Myocyte (in vitro differentiated cells): ENCODE measurements at regions not wholly inside any gene's neighbourhood (a gene's known extent, or its start where the extent isn't known, plus 50 kb on each side); places are given as distances from the start of the nearest gene placed in this dataset.
"Not testable (repeated sequence)": the region's sequence is repeated elsewhere in the genome, so short reads cannot be mapped to it uniquely, and the experiment has no call there.

ENCODE experiments used
- DNase-seq: peaks from one replicate; pipeline ENCODE4 v3.0.0-alpha.2; 2012; ENCODE audit warnings: low read depth

DNA sequence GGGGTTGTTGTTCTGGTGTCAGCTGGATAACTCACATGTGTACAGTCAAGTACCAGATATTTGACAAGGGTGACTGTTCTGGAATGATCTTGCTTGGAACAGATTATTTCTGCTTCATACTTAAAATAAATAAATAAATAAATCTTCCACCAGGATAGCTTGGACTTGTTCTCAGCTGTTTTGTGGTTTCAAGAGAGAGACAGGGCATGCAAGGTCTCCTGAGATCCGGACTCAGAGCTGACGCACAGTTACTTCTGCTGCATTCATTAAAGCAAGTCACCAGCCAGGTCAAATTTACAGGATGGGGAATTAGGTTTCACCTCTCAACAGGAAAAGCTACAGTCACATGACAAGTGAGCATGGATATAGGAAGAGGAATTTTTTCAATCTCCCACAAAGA lies 285.0 kb upstream of the SPTLC3 start:
- DNase-seq, result peak; percentile 10

DNA sequence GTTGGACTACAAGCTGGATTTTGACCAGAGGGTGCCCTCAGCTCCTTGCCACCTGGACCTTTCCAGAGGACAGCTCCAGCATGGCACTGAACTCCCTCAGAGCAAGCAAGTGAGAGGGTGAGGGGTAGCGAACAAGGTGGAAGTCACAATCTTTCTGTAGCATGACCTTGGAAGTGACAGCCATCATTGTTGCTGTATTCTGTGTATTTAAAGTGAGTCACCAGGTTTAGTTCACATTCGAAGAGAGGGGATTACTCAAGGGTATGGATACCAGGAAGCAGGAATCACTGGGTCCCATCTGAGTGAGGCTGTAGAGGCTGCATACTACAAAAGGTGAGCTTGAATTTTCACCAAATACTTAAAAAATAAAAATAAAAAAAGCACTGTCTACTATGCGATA lies 280.0 kb upstream of the SPTLC3 start:
- no peak for DNase-seq

DNA sequence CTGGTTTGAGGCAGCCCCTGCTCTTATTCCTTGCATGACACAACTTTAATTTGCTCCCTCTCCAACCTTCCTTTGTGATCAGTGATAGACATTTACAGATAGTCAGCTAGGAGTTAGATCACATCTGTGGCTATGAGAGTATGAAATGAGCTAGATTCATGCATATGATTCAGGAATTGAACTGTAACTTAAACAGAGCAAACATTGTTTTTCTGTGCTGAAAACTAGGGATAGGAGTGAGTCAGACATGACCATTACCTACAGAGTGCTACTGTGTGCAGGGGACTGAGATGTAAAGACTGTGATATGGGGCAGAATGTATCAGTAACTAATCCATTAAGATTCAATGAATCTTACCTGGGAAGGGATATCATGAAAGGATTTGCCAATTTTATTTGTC lies 279.4 kb upstream of the SPTLC3 start:
- DNase-seq, result no peak

DNA sequence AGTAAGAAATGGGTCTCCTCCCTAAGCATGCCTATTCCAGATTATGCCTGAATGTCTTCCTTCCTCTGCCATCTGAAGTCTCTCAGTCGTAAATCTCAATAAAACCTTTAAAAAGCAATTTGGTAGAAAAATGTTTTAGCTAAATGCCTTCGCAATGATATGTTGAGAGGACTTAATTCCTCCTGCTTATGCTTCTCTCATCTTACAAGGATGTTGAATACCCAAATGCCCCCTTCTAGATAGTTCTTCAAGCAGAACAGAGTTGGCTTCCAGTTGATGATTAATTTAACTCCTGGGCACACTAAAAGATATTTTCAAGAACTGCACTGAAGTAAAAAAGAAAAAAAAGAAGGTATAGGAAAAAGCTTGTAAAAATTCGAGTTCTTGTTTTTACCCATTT lies 275.0 kb upstream of the SPTLC3 start:
- no peak for DNase-seq

DNA sequence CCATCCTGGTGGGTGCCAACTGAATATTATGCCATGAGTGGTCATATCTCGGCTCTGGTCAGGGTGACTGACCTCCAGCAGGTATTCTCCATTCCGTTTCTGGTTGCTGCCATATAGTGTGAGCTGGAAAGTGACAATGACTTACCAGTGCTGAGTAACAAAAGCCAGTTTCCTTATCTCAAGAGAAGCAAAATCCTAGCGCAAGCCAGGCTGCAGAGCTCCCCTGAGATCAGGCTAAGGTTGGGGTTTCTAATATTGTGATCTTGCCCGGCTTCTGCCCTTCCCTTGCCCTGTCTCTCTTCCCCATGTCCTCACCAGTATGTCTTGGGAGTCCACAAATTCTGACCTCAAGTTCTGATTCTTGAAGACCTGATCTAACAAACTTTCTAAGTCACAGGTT lies 271.3 kb upstream of the SPTLC3 start:
- no peak for DNase-seq

DNA sequence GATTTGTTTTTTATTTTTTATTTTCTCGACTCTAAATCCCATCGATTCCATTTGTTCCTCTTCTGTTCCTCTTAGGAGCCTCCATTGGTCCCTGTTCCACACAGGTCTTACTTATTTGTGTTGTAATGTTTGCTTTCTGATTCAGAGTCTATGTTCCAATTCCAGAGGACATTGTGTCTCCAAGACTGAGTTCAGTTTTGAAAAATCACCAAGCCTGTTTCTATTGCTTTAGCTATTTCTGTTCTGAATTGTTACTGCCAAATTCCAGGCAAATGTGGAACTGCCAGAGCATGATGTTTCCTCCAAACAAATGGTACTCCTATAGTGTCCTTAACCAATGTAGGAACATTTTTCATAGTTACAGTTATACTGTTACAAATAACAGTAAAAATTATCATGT lies 270.9 kb upstream of the SPTLC3 start:
- no peak for DNase-seq

DNA sequence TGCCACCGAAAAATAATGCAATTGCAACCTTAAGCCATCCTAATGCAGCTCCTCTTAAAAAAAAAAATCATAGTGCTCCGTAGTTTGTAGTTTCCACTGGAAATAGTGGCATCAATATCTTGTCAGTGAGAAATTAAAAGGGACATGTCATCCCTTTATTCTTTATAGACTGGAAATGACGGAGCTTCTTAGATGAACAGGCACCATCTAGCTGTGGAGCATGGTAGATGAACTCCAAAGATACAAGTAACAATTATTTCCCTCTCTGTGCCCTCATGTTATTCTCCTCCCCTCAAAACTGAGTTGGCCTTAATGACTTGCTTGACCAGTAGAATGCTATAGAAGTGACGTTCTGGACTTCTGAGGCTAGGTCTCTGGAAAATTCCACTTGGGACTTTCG lies 268.1 kb upstream of the SPTLC3 start:
- DNase-seq, result no peak

DNA sequence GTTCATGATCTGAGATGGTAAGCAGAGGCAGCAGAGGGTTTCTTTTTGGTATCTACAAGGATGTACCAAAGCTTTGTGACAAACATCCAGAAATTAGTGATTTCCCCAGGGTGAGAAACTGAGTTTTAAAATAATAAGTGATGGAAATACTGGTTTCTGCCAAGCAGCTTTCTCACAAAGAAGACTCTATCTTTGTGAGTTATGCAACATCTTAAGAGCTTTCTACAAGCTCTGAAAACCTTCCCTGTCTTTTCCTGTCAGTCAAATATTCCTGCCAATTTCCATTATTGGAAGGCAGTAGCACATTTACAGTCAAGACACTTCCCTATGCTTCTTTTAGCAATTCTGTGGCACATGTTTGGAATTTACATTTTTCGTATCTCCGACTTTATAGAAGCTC lies 264.7 kb upstream of the SPTLC3 start:
- DNase-seq, result no peak

DNA sequence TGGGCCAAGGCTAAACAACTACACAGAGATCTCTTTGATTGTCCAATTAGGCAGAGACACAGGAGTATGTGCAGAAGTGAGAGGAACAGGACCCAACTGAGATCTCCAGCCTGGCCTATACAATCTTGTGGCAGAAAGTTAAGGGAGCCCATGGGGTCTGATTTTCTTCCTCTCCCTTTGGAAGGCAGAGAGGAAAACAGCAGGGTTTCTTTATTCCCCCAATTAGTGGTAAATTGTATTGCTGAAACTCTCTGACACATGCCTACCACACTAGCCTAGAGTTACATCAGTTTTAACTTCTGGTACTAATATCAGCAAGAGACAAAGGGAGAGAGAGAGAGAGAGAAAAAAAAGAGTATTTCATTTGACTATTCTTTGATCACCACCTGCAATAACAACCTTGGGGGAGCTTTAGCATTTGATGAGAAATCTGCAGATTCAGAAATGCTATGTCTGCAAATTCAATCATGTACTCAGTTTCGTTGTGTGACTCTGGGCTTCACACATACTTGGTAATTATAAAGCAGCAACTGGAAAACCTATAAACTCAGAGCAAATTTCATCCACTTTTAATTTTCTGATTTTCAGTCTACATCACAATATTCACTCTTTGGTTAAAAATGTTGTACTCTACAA lies 260.3 kb upstream of the SPTLC3 start:
- DNase-seq, result no peak

DNA sequence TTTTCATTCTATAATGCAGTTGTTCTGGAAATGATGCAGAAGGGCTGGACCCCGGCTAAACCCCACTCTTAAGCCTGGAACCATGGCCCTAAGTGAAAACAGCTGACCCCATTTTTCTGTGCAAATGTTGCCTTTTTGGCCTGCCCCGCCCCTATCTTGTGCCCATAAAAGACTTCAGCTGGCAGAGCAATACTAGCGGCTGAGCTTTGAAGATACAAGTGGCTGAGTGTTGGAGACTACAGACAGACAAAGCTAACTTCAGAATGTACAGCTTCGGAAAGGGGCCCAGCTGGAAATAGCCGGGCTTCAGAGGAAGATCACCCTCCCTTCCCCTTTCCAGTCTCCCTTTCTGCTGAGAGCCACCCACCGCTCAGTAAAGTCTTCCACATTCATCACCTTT lies 258.6 kb upstream of the SPTLC3 start:
- DNase-seq, result no peak

DNA sequence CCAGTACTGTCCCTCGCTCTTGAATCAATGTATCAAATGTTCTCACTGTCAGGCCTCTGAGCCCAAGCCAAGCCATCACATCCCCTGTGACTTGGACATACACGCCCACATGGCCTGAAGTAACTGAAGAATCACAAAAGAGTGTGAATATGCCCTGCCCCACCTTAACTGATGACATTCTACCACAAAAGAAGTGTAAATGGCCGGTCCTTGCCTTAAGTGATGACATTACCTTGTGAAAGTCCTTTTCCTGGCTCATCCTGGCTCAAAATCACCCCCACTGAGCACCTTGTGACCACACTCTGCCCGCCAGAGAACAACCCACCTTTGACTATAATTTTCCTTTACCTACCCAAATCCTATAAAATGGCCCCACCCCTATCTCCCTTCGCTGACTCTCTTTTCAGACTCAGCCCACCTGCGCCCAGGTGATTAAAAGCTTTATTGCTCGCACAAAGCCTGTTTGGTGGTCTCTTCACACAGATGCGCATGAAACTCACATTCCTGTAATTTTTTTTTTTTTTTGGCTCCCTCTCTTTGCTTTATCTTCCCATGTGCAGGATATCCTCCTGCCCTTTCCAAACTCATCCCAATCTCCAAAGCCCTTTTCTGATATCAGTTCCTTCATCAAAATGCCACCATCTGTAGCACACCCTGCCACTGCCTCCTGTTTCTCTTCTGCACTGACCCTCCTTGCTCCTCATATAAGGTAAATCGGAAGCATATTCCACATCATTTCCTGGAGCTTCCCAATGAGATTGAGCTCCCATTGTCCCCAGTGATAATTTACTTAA lies 255.7 kb upstream of the SPTLC3 start:
- not testable (repeated sequence) for DNase-seq

DNA sequence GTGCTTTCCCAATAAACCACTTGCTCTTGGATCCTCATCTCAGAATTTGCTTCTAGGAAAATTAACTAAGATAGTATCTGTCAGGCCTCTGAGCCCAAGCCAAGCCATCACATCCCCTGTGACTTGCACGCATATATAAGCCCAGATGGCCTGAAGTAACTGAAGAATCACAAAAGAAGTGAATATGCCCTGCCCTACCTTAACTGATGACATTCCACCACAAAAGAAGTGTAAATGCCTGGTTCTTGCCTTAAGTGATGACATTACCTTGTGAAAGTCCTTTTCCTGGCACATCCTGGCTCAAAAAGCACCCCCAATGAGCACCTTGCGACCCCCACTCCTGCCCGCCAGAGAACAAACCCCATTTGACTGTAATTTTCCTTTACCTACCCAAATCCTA lies 255.0 kb upstream of the SPTLC3 start:
- not testable (repeated sequence) for DNase-seq

DNA sequence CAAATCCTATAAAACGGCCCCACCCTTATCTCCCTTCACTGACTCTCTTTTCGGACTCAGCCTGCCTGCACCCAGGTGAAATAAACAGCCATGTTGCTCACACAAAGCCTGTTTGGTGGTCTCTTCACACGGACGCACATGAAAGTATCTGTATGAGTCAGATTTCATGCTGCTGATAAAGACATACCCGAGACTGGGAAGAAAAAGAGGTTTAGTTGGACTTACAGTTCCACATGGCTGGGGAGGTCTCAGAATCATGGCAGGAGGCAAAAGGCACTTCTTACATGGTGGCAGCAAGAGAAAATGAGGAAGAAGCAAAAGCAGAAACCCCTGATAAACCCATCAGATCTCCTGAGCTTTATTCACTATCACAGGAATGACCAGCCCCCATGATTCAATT lies 249.3 kb upstream of the SPTLC3 start:
- DNase-seq, result not testable (repeated sequence)

DNA sequence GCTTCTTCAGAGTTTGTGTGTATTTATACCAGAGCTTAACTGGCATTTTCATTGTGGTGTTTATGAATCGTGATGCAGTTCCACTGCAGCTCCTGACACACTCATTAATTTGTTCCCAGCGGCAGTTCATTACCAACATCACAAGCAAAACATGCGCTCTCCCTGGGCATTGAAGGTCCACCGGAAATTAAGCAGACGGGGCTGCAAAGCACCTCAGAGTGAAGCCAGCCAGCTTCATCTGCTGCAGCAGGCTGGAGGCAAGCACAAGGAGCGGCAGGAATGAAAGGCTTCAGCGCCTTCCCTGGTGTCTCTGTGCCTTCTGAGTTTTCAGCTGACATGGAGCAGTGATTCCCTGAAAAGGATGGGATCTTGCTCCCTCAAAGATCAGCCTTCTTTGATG lies 246.0 kb upstream of the SPTLC3 start:
- no peak for DNase-seq

DNA sequence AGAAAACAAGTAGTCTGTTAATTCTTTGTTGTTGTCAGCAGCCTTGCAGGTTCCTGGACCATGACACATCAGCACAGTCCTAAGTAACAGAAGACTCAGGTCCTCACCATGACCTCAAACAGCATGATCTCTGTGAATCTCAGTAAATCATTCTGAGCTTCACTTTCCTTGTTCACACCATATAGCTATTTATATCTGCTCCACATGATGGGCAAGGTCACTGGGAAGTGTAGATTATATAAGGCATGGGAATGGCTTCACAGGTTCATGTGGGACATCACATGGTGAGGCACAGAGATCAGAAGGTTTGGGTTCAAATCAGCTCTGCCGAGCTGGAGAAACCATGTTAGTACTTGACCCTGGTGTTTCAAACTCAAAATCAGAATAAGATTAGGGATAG lies 245.4 kb upstream of the SPTLC3 start:
- DNase-seq, result no peak

DNA sequence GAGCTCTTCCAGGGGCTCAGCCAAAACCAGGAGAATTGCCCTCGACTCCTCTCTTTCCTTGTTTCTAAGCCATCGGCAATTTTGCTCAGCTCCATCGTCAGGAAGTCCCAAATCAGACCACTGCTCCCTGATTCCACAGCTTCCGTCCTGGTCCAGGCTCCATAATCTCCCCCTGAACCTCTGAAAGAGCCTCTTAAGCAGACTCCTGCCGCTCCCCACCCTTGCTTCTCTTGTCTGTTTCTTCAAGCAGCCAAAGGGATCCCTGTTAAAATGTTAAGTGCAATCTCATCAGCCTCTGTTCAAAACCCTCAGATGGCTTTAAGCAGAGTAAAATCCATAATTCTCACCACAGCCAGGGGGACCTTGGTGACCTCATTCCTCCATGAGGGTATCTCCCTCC lies 244.7 kb upstream of the SPTLC3 start:
- no peak for DNase-seq

DNA sequence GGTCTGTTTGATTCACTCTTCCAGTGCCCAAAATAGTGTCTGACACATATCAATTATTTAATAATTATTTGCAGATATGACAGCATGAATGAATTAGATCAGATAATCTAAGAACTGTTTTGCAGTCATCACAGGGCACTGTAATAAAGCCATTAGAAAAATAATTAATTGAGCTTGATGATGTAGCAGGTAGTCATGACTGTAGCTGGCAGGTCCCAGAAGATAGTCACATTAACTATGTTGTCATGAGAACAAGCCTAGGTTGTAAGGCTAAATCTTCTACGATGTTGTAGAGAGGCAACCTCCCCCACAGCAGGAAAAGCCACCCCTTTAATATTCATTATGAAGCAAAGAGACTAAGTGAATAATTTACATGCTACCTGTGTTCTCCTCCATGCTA lies 243.9 kb upstream of the SPTLC3 start:
- DNase-seq, result no peak

DNA sequence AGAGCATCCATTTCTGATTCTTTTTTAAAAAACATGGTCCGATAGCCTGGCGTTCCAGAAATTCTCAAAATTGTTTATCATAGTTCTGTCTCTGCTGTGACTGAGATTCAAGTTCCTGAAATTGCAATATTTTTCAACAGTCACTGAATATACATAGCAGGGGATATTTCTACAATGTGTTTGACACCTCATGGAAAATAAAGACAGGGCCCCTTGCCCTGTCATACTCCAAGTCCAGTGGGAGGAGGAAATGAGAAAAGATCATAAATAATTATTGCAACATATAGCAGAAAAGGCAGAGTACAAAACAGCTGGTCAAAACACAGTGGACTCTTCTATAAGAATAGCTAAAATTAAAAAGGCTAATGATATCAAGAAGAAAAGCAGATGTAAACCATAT lies 234.8 kb upstream of the SPTLC3 start:
- DNase-seq, result no peak

DNA sequence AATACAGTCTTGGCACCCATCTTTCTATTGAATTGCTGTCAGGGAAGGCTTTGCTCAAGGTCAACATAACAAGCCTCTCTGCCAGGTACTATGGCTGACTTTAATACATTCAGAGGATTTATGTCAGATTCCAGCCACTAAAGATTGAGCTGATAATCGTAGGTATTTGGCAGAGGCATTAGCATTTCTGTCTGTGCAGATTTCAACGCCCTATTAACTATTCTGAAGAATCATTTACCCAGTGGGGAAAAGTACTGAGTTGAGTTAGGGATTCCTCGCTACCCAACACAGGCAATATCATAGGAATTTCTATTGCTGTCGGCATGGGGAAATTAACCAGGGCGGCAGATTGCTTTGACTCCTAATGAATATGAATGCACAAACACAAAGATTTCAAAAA lies 233.7 kb upstream of the SPTLC3 start:
- DNase-seq, result no peak

DNA sequence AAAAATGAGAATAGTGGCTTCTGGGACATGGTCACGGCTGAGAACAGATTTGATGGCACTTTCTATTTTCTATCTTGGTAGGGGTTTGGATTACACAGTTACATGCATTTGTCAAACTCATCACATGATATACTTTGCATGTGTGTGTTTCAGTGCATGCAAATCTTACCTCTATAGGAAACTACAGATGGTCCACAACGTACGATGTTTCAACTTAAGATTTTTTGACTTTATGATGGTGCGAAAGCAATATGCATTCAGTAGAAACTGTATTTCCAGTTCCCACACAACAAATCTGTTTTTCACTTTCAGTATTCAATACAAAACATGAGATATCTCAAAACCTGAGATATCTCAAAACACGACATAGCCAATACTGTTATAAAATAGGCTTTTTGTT lies 231.8 kb upstream of the SPTLC3 start:
- DNase-seq, result no peak

DNA sequence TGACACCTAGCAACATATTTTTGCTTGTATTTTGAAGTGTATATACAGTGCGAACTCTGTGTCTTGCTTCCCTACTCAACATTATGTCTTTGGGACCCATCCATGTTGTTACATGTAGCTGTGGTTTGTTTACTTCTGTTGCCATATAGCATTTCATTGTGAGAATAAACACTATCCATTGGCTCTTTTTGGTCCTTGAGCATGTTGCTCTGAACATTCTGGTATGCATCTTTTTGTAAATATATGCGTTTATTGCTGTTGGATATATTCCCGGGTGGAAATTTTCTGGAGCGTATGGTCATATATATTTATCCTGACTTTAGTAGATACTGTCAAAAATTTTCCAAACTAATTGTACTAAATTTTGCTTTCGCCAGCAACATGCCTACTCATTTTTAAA lies 222.5 kb upstream of the SPTLC3 start:
- no peak for DNase-seq

DNA sequence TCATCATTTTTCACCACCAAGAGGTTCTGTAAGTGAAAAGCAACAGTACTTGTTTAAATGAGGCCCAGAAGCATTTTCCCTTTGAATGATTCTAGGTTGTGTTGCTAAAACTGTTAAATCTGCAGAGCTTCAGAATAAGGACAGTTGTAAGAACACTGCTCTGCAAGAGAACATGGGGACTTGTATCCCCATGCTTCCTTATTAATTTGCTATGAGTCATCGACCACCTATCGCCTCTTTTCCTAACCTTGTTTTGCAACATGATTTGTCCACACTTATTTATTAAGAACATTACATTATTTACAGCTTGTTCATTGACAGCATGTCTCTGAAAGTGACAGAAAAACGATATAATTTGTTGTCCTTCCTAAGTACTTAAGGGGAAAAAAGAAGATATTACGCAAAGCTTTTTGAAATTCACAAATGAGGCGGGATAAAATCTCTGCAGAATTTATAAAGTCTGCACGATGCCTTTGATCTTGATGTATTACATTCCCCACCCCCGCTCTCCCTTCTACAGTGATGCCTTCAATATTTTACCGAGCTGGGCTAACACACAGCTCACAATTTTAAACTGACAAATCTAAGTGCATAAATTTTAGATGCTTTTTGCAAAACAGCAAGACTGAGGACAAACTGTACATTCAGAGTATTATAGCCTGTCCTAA lies 220.0 kb upstream of the SPTLC3 start:
- no peak for DNase-seq

DNA sequence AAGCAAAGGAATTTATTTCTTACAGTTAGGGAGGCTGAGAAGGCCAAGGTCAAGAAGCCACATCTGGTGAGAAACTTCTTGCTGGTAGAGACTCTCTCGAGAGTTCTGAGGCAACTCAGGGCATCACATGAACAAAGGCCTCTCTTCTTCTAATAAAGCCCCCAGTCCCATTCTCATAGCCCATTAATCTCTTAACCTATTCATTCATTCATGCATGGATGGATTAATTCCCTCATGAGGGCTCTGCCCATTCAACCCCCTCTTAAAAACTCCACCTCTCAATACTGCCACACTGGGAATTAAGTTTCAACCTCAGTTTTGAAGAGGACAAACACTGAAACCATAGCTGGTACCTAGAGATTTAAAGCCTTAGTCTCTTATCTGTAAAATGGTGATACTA lies 217.9 kb upstream of the SPTLC3 start:
- DNase-seq, result no peak
